CD4-positive, alpha-beta T cell treated with Interleukin-4 for 1 hour (primary cell): ENCODE measurements at regions not wholly inside any gene's neighbourhood (a gene's known extent, or its start where the extent isn't known, plus 50 kb on each side); places are given as distances from the start of the nearest gene placed in this dataset.

Source experiments
- DNase-seq, 2 donors: peaks; one replicate each; pipeline ENCODE4 v3.0.0-alpha.2; 2020 to 2022

DNA sequence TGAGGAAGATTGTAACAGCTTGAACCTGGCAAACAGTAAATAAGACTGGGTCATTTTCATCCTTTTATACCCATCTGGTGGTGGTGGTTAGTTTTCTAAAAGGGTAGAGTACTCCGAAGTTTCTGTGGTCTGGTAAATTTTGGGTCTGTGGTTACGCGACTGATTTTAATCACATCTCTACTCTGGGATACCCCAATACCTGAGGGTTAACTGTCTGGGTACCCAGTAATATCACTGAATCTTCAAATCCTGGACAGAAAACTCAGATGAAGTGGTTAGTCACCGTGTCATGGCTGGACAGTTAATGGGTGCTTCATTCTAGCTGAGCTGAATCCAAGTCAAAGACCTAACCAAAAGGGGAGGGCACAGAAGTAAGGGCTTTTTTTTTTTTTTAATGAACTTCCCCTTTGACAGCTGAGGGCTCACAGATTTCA lies 474.2 kb downstream of the GADD45G start:
- no peak for DNase-seq

- no peak for DNase-seq
These were observed 480.8 kb downstream of the GADD45G start for GRCh38 chr9:90085633-90086032.

DNA sequence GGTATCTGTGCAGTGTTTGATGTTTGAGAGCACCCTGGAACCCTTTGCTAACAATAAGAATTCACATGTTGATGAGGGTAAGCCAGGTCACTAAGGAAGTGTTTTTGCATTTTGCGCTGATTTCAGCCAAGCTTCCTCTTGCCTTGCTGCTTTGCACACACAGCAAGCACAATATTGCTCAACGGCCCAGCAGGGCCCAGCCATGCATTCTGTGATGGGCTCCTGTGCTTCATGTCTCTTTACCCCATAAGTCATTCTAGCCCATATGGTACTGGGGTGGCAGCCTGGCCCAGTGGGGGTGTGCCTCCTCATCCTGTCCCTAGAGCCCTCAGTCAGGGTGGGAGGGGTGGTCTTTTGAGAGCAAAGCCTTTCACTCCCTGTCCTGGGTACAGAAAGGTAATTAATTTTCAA lies 481.3 kb downstream of the GADD45G start:
- peak in 1 of 2 donors; percentile 26 for DNase-seq

- DNase-seq = no peak
These were observed 483.6 kb downstream of the GADD45G start for GRCh38 chr9:90088434-90088833.

DNA sequence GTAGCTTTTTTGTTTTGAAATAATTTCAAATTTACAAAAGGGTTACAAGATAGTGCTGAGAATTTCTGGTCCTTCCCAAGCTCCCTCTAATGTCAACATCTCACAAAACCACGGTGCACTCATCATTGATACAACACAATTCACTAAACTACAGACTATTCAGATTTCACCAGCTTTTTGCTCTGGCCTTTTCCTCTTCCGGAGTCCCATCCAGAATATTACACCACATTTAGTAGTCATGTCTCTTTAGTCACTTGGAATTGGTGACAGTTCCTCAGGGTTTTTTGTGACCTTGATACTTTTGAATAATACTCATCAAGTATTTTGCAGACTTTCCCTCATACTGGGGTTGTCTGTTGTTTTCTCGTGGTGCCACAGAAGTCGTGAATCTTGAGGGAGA lies 484.0 kb downstream of the GADD45G start:
- no peak for DNase-seq

DNA sequence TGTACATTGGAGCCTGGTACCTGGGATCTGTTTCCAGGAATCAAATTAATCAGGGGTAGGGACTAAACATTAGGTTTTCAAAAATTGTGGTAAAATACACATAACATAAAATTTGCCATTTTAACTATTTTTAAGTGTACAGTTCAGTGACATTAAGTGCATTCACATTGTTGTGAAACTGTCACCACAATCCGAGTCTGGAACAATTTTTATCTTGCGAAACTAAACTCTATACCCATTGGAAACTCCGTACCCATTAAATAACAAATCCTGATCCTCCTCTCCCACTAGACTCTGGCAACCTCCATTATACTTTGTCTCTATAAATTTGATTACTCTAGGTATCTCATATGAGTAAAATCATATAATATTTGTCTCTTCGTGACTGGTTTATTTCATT lies 486.2 kb downstream of the GADD45G start:
- no peak for DNase-seq

- peak; percentile 17 for DNase-seq
These were observed 487.7 kb downstream of the GADD45G start for GRCh38 chr9:90092508-90092907.

- no peak for DNase-seq
These were observed 490.9 kb downstream of the GADD45G start for GRCh38 chr9:90095682-90096081.

GRCh38 chr9:90097237-90097636 lies 492.4 kb downstream of the GADD45G start:
- DNase-seq = no peak

DNA sequence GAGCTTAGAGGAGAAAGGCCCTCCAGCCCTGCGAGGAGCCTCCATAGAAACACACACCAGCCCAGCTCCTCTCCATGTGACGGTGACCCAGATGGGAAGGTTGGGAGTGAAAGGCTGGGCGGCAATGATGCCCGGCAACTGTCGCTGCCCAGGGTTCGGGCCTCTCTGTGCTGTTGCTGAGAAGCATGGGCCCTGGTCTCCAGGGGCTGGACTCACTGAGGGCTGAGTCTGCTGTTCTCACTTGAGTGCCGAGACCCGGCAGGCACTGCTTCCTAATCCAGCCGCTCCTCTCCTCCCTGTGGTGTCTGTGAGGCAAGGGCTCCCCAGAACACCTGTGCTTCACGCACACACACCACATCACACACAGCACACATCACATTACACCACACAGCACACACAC lies 493.6 kb downstream of the GADD45G start:
- DNase-seq = no peak

DNA sequence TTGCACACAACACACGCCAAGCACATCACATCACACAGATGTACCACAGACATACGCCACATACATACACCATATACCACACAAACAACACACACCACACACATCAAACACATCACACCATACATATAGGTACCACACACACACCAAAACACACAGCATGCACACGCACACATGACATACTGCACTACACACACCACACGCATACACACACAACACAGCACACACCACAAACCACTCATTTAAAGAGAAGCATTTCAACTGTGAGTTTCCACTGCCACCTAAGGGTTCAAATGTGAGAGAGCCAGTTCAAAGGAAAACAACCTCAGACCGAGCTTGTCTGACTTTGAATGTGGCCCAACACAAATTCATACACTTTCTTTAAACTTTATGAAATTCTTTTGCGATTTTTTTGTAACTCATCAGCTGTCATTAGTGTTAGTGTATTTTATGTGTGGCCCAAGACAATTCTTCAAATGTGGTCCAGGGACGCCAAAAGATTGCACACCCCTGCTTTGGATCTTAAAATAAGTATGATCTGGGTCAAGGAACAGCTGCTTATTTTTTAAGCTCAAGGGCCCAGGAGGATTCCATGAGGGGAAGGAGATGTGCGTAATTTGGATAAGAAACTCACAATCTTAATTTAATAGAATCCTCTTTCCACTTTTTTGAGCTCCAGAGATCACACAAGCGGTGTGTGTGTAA lies 494.6 kb downstream of the GADD45G start:
- DNase-seq = peak in 1 of 2 donors; percentile 8

GRCh38 chr9:90100014-90100413 lies 495.2 kb downstream of the GADD45G start:
- no peak for DNase-seq

DNA sequence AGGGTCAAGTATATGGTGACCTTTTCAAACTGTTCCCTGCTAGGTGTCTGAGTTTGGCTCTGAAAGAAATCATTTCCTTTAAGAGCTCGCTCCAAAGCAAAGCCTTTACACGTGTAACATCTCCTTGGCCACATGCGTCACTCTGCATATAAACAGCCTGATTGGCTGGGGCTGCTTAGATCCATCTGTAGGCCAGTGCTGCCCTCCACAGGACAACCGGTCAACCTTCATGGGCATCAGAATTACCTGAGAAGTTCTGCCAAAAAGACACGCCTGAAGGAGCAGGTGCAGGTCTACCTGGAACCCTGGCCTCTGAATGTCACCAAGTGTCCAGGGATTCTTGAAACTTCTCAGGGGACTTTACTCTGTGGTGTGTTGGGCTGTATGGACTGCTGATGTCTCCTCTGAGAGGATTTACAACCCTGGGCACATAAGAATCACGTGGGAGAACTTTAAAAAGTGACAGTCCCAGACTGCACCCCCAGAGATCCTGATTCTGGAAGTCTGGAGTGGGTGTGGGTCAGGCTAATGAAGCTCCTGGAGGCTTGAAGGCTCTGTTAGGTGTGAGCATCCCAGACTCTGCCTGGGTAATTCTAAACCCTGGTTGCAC lies 497.6 kb downstream of the GADD45G start:
- DNase-seq = peak; percentile 83 to 89

GRCh38 chr9:90103771-90104170 lies 499.0 kb downstream of the GADD45G start:
- DNase-seq = no peak

- DNase-seq = no peak
These were observed 501.0 kb downstream of the GADD45G start for GRCh38 chr9:90105773-90106172.

GRCh38 chr9:90107040-90107725 lies 502.4 kb downstream of the GADD45G start:
- no peak for DNase-seq

DNA sequence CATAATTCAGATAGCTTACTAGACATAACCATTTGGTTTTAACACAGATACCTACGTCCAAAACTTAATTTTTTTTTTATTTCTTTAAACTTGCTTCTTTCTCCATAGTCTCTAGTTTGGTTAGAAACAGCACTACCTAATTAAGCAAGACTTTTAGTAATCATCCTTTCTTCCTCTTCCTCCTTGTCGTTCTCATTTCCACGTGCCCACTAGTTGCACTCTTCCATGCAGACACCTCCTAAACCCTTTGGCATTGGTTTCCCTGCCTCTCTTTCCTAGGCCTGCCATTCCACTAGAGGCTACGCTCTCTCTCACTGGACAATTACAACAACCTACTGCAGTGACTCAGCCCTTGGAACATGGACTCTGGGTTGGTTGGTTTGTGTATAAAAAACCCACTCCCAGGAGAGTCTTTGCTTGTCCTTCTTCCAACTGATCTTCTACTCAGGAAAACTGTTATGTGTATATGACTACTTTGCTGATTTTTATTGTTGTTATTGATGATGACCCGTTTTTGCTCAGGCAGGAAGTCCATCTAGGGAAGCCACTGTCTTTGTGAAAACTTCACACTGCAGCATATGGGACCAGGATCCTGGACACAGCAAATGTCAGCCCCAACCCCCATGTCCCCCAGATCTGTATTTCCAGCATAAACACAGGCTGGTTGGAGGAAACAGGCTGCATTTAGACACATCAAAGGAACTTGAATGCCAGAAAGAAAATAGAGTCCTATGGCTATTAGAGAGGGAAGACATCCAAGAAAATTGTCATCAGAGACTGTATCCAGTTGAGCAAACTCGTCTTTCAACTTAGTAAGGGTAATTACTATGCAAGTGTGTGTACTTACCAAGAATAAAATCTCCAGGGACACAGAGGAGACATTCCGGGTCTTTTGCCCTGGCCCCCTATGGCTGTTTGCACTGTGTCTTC lies 503.2 kb downstream of the GADD45G start:
- no peak for DNase-seq

DNA sequence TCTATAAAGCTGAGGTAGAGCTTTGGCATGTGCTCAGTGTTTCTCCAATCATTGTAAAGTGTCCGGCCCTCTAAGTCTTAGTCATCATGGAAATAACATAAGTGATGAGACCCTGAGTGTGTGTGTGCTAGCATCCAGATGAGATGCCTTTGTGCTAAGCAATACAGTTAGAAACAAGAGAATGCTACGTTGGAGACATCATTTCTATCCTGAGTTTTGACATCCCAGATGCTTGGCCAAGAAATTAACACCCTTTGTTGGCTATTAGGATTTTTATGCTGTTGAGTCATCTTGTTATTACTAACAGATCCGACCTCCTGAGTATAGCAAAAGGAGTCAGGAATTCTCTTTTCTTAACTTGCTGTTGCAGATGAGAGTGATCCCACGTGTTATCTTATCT lies 508.0 kb downstream of the GADD45G start:
- DNase-seq = no peak

DNA sequence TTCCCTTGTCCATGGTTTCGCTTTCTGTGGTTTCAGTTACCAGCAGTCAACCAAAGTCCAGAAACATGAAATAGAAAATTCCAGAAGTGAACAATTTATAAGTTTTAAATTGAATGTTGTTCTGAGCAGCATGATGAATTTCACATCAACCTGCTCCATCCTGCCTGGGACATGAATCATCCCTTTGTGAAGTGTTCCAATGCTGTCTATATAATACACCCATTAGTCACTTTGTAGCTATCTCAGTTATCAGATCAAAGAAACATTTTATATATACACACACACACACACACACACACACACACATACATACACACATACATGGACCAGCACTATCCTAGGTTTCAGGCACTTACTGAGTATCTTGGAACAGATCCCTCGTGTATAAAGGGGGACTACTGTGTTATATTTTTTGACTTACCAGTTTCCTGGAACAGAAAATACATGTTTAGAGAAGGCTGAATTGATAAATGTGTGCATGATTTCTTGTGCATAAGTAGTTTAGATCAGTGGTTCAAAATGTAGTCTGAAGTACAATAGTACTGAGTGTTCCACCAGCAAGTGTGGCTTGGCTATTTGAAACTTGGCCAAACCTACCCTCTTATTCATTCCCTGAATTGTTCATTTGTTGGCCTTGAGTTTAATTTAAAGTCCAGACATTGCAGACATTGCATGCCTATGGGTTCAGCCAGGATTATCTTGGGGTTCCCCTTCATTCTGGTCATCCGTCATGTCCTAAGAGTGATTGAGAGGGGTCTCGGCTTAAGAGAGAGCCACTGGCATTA lies 510.0 kb downstream of the GADD45G start:
- DNase-seq = no peak

DNA sequence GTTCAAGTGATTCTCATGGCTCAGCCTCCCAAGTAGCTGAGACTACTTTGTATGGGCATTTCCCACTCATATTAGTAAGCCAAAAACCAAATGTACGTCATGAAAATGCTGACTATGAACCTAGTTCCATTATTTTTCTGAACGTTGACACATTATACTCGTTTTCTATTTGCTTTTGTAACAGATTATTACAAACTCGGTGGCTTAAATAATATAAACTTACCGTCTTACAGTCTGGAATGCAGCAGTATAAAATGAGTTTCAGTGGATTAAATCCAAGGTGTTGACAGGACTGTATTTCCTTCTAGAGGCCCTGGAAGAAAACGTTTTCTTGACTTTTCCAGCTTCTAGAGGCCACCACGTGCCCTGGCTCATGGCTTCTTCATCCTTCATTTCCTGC lies 517.0 kb downstream of the GADD45G start:
- DNase-seq = no peak

DNA sequence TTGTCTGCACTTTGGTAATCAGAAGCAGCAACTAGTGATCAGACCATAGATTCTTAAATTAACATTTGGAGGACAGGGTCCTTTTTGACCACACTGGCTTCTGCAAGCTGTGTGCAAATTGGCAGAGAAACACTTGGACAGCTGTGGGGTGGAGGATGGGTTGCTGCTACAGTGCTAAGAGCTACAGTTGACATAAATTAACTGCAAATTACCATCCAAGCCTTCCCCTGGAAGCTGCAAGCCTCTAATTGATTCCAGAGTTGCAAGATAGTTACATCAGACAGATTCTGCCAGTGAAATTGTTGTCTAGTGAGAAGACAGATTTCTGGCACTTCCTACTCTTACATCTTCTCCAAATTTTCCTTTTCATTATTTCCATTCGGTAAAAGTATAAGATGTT lies 517.7 kb downstream of the DIRAS2 start:
- DNase-seq = no peak

DNA sequence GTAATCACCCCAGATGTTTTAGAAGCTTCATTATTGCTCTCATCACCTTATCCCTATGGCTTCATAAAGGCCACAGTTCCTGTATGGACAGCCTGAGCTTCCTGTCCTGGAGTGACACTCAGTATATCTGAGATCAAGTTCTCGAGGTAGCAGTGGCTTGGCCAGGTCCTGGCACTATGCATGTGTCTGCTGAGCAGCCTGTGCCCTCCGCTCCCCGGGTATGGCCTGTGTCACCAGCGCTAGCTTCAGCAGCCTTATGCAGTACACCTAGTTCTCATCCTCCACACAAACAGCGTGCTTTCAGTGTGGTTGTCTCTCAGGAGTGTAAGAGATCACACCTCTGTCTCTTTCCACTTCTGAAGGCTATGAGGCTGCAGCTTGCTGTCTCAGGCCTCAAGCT lies 514.7 kb downstream of the DIRAS2 start:
- no peak for DNase-seq
